GM12878 (cell line): ENCODE measurements at regions not wholly inside any gene's neighbourhood (a gene's known extent, or its start where the extent isn't known, plus 50 kb on each side); places are given as distances from the start of the nearest gene placed in this dataset.

Experiments
- ATAC-seq: fragments of 200-7000 bp; cut with Tn5 transposase; 3 replicates; pipeline ENCODE4 v1.9.1; 2020; ENCODE audit warnings: mild to moderate bottlenecking, moderate library complexity
- BruUV-seq: library from RNA; stranded (reverse); fragments of 400-500 nt; replicated peaks from 2 replicates; lab custom pipeline; 2021; lab: Mats Ljungman, UMichigan
- CTCF ChIA-PET: fragments of 300-600 bp; sonication (Branson Sonifier 250); formaldehyde crosslinking; extraction: SDS; loops from one replicate; lab custom pipeline; 2021; ENCODE audit warnings: inconsistent platforms; lab: Yijun Ruan, JAX
- POLR2A ChIA-PET: fragments of 350-600 bp; formaldehyde crosslinking; extraction: SDS; loops from one replicate; lab custom pipeline; 2021; ENCODE audit warnings: inconsistent platforms; lab: Charles Lee
- RAD21 ChIA-PET: fragments of 300-600 bp; sonication (Branson Sonifier 250); formaldehyde crosslinking; loops from one replicate; lab custom pipeline; 2023; ENCODE audit warnings: antibody characterized with exemption; ENCODE audit not compliant: unreplicated experiment; lab: Charles Lee
- SMC1A ChIA-PET: fragments of 300-600 bp; sonication (Branson Sonifier 250); formaldehyde crosslinking; loops from one replicate; lab custom pipeline; 2023; ENCODE audit not compliant: unreplicated experiment, uncharacterized antibody; lab: Charles Lee
- DNase-seq: peaks from one replicate; pipeline ENCODE4 v3.0.0-alpha.2; 2011; ENCODE audit warnings: low read depth, low spot score
- FAIRE-seq: peaks from 3 replicates; lab custom pipeline; 2011; peaks lifted over from hg19 to GRCh38; lab: Jason Lieb, UNC
- H2AFZ ChIP-seq: 2 replicates; pipeline ENCODE4 v1.6.0; 2011; ENCODE audit warnings: low read depth, low read length, control low read depth; ENCODE audit not compliant: control insufficient read depth
- H3K27ac ChIP-seq: 2 replicates; pipeline ENCODE4 v1.5.1; 2011; ENCODE audit warnings: control low read depth; ENCODE audit not compliant: control insufficient read depth, insufficient read depth
- H3K27me3 ChIP-seq, 2 experiments: replicated peaks in 1 of 2; 2 replicates each; pipeline versions ENCODE4 v1.6.0 to v1.6.1; 2011; ENCODE audit warnings: low read length in 1 of 2; ENCODE audit not compliant: control insufficient read depth in 2 of 2, insufficient read depth in 2 of 2
- H3K36me3 ChIP-seq, 2 experiments: 2 replicates each; pipeline ENCODE4 v1.5.1; 2011; ENCODE audit warnings: low read length in 1 of 2; ENCODE audit not compliant: control insufficient read depth in 2 of 2, insufficient read depth in 2 of 2
- H3K4me1 ChIP-seq: 2 replicates; pipeline ENCODE4 v1.6.1; 2011; ENCODE audit warnings: mild to moderate bottlenecking, low read length, moderate library complexity, mixed read lengths; ENCODE audit not compliant: control insufficient read depth, insufficient read depth
- H3K4me2 ChIP-seq: 2 replicates; pipeline ENCODE4 v1.6.0; 2011; ENCODE audit warnings: control low read depth; ENCODE audit not compliant: control insufficient read depth, insufficient read depth
- H3K4me3 ChIP-seq: fragments of 200-600 bp; sonication (generic); 2 replicates; pipeline ENCODE4 v1.5.1; 2016
- H3K79me2 ChIP-seq: 2 replicates; pipeline ENCODE4 v1.6.0; 2011; ENCODE audit warnings: low read length; ENCODE audit not compliant: control insufficient read depth, insufficient read depth
- H3K9ac ChIP-seq: 2 replicates; pipeline ENCODE4 v1.8.0; 2011; ENCODE audit warnings: low read length, control low read depth, mixed read lengths; ENCODE audit not compliant: control insufficient read depth, insufficient read depth
- H3K9me3 ChIP-seq: replicated peaks from 3 replicates; pipeline ENCODE4 v1.5.1; 2011; ENCODE audit warnings: mild to moderate bottlenecking, low read length; ENCODE audit not compliant: control insufficient read depth, insufficient read depth
- H4K20me1 ChIP-seq: 2 replicates; pipeline ENCODE4 v1.6.0; 2011; ENCODE audit not compliant: control insufficient read depth, insufficient read depth
- ATF2 ChIP-seq: IDR thresholded peaks from 2 replicates; pipeline ENCODE4 v1.6.1; 2012; ENCODE audit warnings: low read length, inconsistent platforms
- CBFB ChIP-seq: IDR thresholded peaks from 2 replicates; pipeline ENCODE4 v1.6.1; 2016; ENCODE audit warnings: antibody characterized with exemption, low read depth
- CBX3 ChIP-seq: fragments of 200-600 bp; sonication (generic); IDR thresholded peaks from 2 replicates; pipeline ENCODE4 v1.6.1; 2016; ENCODE audit warnings: low read depth, borderline replicate concordance
- CTCF ChIP-seq, 3 experiments: IDR thresholded peaks in 2 of 3; conservative IDR thresholded peaks in 1 of 3; 2 replicates each; pipeline ENCODE4 v1.5.1; 2011; ENCODE audit warnings: low read depth in 3 of 3, low read length in 3 of 3, mild to moderate bottlenecking in 3 of 3, control low read depth in 2 of 3, moderate library complexity in 2 of 3, inconsistent platforms in 1 of 3, mixed read lengths in 1 of 3; ENCODE audit not compliant: control insufficient read depth in 2 of 3, insufficient read depth in 1 of 3; ENCODE audit errors: extremely low read depth in 1 of 3
- HDGF ChIP-seq: fragments of 450-650 bp; IDR thresholded peaks from 2 replicates; pipeline ENCODE4 v1.6.1; 2016; ENCODE audit warnings: antibody characterized with exemption
- KLF5 ChIP-seq: fragments of 450-650 bp; IDR thresholded peaks from 2 replicates; pipeline ENCODE4 v1.6.1; 2014; ENCODE audit warnings: mild to moderate bottlenecking; ENCODE audit not compliant: partially characterized antibody
- MEF2A ChIP-seq: IDR thresholded peaks from 2 replicates; pipeline ENCODE4 v1.6.1; 2011; ENCODE audit warnings: low read depth, mild to moderate bottlenecking, low read length, moderate library complexity; ENCODE audit not compliant: insufficient read depth
- NFXL1 ChIP-seq: fragments of 450-650 bp; IDR thresholded peaks from 2 replicates; pipeline ENCODE4 v1.6.1; 2017; ENCODE audit warnings: antibody characterized with exemption, mild to moderate bottlenecking, borderline replicate concordance
- NKRF ChIP-seq: fragments of 450-650 bp; conservative IDR thresholded peaks from 2 replicates; pipeline ENCODE4 v1.6.1; 2017; ENCODE audit warnings: mild to moderate bottlenecking, moderate library complexity
- RCOR1 ChIP-seq: conservative IDR thresholded peaks from 2 replicates; pipeline ENCODE4 v1.6.1; 2012; ENCODE audit warnings: low read depth, low read length, improper control_type of control experiment
- REST ChIP-seq: IDR thresholded peaks from 2 replicates; pipeline ENCODE4 v1.6.1; 2012; ENCODE audit warnings: mild to moderate bottlenecking, low read depth, low read length
- SIX5 ChIP-seq: IDR thresholded peaks from 2 replicates; pipeline ENCODE4 v1.6.1; 2011; ENCODE audit warnings: mild to moderate bottlenecking, low read depth, low read length, moderate library complexity; ENCODE audit not compliant: severe bottlenecking
- TBL1XR1 ChIP-seq: IDR thresholded peaks from 2 replicates; pipeline ENCODE4 v1.6.1; 2012; ENCODE audit warnings: low read depth, low read length, improper control_type of control experiment
- WGBS: methylation state at CpG from one replicate; pipeline ENCODE4 v1.1.6; 2016; ENCODE audit warnings: low lambda C conversion rate; ENCODE audit not compliant: insufficient replicate concordance, insufficient coverage; ENCODE audit errors: missing lambda C conversion rate; 5-methylcytosine and 5-hydroxymethylcytosine counted together
- in situ Hi-C: fragments of 300-500 bp; cut with MboI; formaldehyde crosslinking; loops from 9 replicates; pipeline ENCODE4 v1.14.3; 2018; ENCODE audit warnings: mixed read lengths
- intact Hi-C: fragments of 100-400 bp; cut with micrococcal nuclease; formaldehyde crosslinking; loops from one replicate; pipeline ENCODE4 v1.14.2; 2022; ENCODE audit not compliant: unreplicated experiment

- FAIRE-seq: no peak
- ATAC-seq: no peak
- CTCF ChIA-PET: no interaction called here
- no peaks in the 10 kb centered on the region for H3K9me3 ChIP-seq
- no peak overlapping the region for H3K9ac ChIP-seq
- no peaks in the 10 kb centered on the region for H3K27me3 ChIP-seq
- in situ Hi-C loops: no loop called here
- H3K79me2 ChIP-seq: no peaks in the 10 kb centered on the region
- POLR2A ChIA-PET: no interaction called here
- H2AFZ ChIP-seq: no peak overlapping the region
- no peaks in the 10 kb centered on the region for H3K36me3 ChIP-seq
- RAD21 ChIA-PET: no interaction called here
- no peaks in the 10 kb centered on the region for H4K20me1 ChIP-seq
- SMC1A ChIA-PET: no interaction called here
- 40% methylated on average over 16 of the region's 16 CpGs for WGBS
- intact Hi-C loops: no loop called here
- no peak for DNase-seq
- BruUV-seq: no TSS peak
- no peak overlapping the region for H3K27ac ChIP-seq
- H3K4me2 ChIP-seq: no peak overlapping the region
- H3K4me1 ChIP-seq: no peaks in the 10 kb centered on the region
- H3K4me3 ChIP-seq: no peak overlapping the region
- no peak for TF ChIP-seq NFXL1
- TF ChIP-seq TBL1XR1: no peak
- no peak for TF ChIP-seq CTCF (IDR thresholded peaks at IDR 0.05 in 2 of 3, conservative IDR thresholded peaks at IDR 0.05 in 1 of 3; ENCODE audit: control insufficient read depth in 2 of 3, extremely low read depth in 1 of 3, insufficient read depth in 1 of 3, low read depth in 3 of 3, low read length in 3 of 3)
- no peak for TF ChIP-seq REST
- TF ChIP-seq MEF2A: no peak
- no peak for TF ChIP-seq NKRF
- no peak for TF ChIP-seq KLF5
- TF ChIP-seq HDGF: no peak
- TF ChIP-seq SIX5: no peak
- no peak for TF ChIP-seq CBFB
- TF ChIP-seq RCOR1: no peak
- no peak for TF ChIP-seq ATF2
- TF ChIP-seq CBX3: no peak
Measured at GRCh38 chr2:104788742-104789455, 65.0 kb upstream of the POU3F3 start.
